ENCODE measurements at regions not wholly inside any gene's neighbourhood (a gene's known extent, or its start where the extent isn't known, plus 50 kb on each side); places are given as distances from the start of the nearest gene placed in this dataset.

GRCh38 chr4:134276476-134276875 is 74.9 kb upstream of the PABPC4L start:
- no peak for FAIRE-seq
- Histone ChIP-seq H3K4me1 (no peaks in the 10 kb centered on the region), H3K4me3 (no peak overlapping the region), H3K27ac (no peak overlapping the region), H3K9me3 (no peaks in the 10 kb centered on the region), H3K4me2 (no peak overlapping the region)
- CTCF ChIA-PET, result no interaction called here
- no peak for DNase-seq (ENCODE audit: low read depth in 1 of 2, low spot score in 1 of 2)
- ATAC-seq, result no peak
- TF ChIP-seq RAD21 (conservative IDR thresholded peaks at IDR 0.05 in 1 of 2, IDR thresholded peaks at IDR 0.05 in 1 of 2) (no peak), BCL3 (IDR thresholded peaks at IDR 0.05) (no peak), HDAC2 (IDR thresholded peaks at IDR 0.05) (no peak)
- POLR2A ChIA-PET, result no interaction called here
- WGBS (ENCODE audit: missing lambda C conversion rate), result 38% methylated on average over 2 of the region's 2 CpGs

GRCh38 chr4:134260126-134260525 is 58.5 kb upstream of the PABPC4L start:
- POLR2A ChIA-PET, result no interaction called here
- no peaks in the 10 kb centered on the region for H3K9me3 ChIP-seq
- no peak overlapping the region for H3K27ac ChIP-seq
- DNase-seq (ENCODE audit: low read depth in 1 of 2, low spot score in 1 of 2) (no peak), FAIRE-seq (no peak), ATAC-seq (no peak)
- H3K4me1 ChIP-seq, result no peaks in the 10 kb centered on the region
- no peak overlapping the region for H3K4me2 ChIP-seq
- CTCF ChIA-PET, result no interaction called here
- no peak overlapping the region for H3K4me3 ChIP-seq
- WGBS (ENCODE audit: missing lambda C conversion rate), result 96% methylated on average over 1 of the region's 1 CpG
- no peak for TF ChIP-seq RAD21 (conservative IDR thresholded peaks at IDR 0.05 in 1 of 2, IDR thresholded peaks at IDR 0.05 in 1 of 2)
- no peak for TF ChIP-seq FOXS1 (CRISPR knock-in tag; IDR thresholded peaks at IDR 0.05)
- TF ChIP-seq EP300 (IDR thresholded peaks at IDR 0.05), result no peak
- TF ChIP-seq EHF (CRISPR knock-in tag; IDR thresholded peaks at IDR 0.05), result no peak
- TF ChIP-seq BHLHE40 (IDR thresholded peaks at IDR 0.05; ENCODE audit: low read depth, low read length), result no peak
- no peak for TF ChIP-seq ESRRA (IDR thresholded peaks at IDR 0.05; ENCODE audit: borderline replicate concordance, low read length)
- no peak for TF ChIP-seq CHD4 (IDR thresholded peaks at IDR 0.05; ENCODE audit: borderline replicate concordance)
- no peak for TF ChIP-seq RCOR1 (IDR thresholded peaks at IDR 0.05; ENCODE audit: low read depth, low read length)
- TF ChIP-seq GATA3 (IDR thresholded peaks at IDR 0.05; ENCODE audit: borderline replicate concordance), result no peak
- TF ChIP-seq BCL3 (IDR thresholded peaks at IDR 0.05), result no peak

Small RNA genes lying in the stretch of these regions (small RNA-seq; reads per million reads assigned to genes)
- gene AC104619.4, result 0 to 0.78 (median 0) reads per million in 6 experiments
- 0 reads per million in 6 experiments for gene RF00026

Measured in A549 (cell line).